C4-2B (cell line): ENCODE measurements at regions not wholly inside any gene's neighbourhood (a gene's known extent, or its start where the extent isn't known, plus 50 kb on each side); places are given as distances from the start of the nearest gene placed in this dataset.

Source experiments
- H3K27ac ChIP-seq: fragments of 450-650 bp; 2 replicates; pipeline ENCODE4 v1.5.1; 2017
- ZFX ChIP-seq: fragments of 450-650 bp; IDR thresholded peaks from 2 replicates; pipeline ENCODE4 v1.6.1; 2017
- TF ChIP-seq, protein P1 (sequence below): fragments of 450-650 bp; conservative IDR thresholded peaks from 2 replicates; pipeline ENCODE4 v1.5.1; 2017; ENCODE audit warnings: mild to moderate bottlenecking

DNA sequence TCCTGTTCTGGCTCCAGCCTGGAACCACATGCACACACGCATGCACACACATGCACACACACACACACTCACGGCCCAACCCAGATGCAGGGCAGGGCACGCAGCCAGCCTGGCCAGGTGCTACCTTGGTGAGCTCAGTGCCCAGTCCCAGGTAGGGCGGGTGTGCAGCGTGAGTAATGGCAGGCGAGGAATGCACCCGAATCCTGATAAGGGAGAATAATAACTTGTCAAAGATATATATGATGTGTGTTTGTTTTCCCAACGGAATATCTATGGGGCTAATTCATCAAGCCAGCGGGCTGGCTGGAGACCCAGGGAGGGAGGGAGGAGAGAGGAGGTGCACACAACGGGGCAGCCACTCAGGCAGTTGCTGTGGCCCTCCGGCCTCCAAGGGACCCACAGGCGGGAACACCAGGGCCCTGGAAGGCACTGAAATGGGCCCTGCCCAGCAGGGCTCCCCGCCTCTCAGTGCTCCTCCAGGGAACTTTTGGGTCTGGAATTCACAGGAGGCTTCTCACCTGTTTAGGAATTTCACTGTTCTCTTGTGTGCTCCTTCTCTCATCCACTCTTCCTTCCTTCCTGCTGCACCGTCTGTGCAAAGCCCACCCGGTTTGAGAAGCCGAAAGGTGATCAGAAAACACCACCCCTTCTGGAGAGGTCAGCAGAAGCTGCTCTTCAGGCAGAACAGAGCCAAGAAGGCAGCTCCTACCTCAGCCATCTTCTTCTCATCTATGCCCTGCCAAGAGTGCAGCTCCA is 79.0 kb downstream of the BUD13 start:
- no peak overlapping the region for H3K27ac ChIP-seq
- TF ChIP-seq, protein P1, sequence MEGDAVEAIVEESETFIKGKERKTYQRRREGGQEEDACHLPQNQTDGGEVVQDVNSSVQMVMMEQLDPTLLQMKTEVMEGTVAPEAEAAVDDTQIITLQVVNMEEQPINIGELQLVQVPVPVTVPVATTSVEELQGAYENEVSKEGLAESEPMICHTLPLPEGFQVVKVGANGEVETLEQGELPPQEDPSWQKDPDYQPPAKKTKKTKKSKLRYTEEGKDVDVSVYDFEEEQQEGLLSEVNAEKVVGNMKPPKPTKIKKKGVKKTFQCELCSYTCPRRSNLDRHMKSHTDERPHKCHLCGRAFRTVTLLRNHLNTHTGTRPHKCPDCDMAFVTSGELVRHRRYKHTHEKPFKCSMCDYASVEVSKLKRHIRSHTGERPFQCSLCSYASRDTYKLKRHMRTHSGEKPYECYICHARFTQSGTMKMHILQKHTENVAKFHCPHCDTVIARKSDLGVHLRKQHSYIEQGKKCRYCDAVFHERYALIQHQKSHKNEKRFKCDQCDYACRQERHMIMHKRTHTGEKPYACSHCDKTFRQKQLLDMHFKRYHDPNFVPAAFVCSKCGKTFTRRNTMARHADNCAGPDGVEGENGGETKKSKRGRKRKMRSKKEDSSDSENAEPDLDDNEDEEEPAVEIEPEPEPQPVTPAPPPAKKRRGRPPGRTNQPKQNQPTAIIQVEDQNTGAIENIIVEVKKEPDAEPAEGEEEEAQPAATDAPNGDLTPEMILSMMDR: no peak
- no peak for TF ChIP-seq ZFX

DNA sequence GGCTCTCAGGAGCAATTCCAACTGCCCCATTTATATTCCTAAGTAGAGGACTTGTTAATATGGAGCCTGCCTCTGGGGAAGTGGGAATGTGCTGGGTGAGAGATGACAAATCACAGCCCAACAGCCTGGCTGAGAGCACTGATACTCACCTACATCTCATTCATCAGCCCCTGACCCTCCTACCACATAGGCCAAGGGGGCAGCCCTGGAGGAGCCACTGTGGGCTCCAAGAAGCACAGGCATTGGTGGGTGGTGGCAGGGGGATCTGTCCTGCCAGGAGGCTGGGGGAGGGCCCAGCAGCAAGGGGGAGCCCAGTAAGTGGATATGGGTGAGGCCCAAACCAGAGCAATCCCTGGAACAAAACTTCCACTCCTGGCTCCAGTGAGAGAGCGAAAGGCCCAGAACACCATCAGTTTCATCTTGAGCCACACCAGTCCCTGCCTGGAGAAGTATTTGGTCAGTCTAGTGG is 79.7 kb downstream of the BUD13 start:
- no peak overlapping the region for H3K27ac ChIP-seq
- TF ChIP-seq, protein P1: no peak
- TF ChIP-seq ZFX: no peak

DNA sequence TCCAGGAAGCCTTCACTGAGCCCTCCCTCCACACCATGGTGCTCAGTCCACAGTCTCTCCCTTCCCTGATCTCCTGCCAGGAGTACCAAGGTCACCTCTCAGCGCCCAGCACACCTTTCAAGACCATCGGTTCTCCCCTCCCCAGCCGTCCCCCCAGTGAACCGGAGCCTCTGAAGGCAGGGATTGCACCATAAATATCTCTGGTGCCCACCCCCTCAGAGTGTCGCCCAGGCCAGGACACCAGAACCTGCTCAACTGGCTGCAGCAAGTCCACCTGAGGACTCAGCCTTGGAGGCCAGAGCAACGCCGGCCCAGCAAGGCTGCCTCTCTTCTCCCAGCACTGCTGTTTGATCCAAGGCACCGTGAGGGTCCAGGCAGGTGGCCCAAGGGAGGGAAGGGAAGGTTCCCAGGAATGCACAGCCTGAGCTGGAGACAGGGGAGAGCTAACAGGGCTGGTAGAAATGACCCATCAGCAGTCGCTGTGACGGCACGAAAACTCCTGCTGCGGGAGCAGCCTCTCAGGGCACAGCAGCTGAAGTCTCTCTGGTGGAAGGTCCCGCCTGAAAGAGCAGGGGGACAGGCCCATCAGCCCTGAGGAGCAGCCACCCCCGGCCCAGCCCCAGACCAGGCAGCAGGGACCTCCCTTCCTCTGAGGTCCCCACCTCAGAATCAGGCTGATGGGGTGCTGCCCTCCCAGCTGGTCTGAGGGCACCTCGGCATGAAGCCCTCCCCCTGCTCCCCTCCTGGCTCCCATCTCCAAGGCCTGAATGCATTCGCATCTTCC is 80.3 kb downstream of the BUD13 start:
- no peak overlapping the region for H3K27ac ChIP-seq

DNA sequence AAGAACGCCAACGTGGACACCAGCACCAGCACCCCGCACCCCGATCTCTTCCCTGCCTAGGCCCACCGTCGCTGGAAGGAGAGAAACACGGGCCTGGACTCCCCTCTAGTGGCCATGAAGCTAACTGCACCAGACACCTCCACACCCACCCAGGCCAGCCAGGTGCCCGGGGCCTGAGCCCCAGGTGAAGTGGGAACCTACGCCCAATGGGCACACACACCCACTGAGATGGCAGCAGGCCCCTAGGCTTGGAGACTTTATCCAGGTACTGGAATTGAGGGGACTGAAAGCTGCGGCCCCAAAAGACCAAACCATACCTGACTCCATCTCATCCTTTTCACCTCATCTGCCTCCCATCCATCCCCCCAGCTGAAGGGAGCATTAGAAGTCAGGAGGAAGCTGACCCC is 81.0 kb downstream of the BUD13 start:
- no peak overlapping the region for H3K27ac ChIP-seq
- TF ChIP-seq, protein P1: peak; percentile 93
- TF ChIP-seq ZFX: no peak

More for the DNA sequence above, 80.3 kb downstream of the BUD13 start:
- TF ChIP-seq, protein P1: no peak
- no peak for TF ChIP-seq ZFX

DNA sequence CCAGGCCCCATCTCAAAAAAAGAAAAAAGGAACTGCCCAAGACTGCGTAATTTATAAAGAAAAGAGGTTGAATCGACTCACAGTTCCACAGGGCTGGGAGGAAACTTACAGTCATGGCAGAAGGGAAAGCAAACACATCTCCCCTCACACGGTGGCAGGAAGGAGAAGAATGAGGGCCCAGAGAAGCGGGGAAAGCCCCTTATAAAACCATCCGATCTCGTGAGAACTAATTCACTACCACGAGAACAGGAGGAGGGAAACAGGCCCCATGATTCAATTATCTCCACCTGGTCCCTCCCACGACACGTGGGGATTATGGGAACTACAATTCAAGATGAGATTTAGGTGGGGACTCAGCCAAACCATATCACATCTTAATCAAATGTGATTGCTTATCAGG is 82.2 kb downstream of the BUD13 start:
- TF ChIP-seq ZFX: no peak
- TF ChIP-seq, protein P1: no peak
- H3K27ac ChIP-seq: no peak overlapping the region

DNA sequence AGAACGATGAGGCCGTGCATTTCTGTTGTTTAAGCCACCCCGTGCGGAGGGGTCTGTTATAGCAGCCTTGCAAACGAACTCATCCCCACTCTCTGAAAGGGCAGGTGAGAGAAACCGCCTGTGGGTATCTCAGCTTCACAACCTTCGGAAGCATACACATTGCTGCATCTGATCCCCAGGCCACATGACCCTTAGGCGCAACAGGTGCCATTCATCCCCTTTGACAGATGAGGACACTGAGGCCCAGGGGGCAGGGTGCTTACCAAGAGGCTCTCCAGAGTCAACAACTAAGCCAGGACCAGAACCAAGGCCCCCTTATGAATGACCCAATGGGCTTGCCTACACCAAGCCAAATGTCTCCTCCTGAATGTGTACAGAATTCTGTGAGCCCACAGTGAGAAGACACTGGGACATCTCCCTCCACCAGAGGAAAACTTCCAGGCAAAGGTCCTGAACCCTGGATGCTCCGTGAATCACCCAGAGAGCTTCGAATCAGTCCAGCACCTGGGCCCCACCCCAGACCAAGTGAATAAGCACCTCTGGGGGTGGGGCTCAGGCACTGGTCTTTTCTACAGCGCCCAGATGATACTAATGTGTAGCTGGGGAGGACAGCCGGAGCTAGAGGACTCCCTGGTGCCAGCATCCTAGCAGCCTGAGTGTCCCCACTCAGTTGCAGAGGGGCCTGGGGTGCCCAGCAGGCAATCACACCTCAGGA is 83.2 kb downstream of the BUD13 start:
- no peak overlapping the region for H3K27ac ChIP-seq
- no peak for TF ChIP-seq ZFX
- TF ChIP-seq, protein P1: no peak

DNA sequence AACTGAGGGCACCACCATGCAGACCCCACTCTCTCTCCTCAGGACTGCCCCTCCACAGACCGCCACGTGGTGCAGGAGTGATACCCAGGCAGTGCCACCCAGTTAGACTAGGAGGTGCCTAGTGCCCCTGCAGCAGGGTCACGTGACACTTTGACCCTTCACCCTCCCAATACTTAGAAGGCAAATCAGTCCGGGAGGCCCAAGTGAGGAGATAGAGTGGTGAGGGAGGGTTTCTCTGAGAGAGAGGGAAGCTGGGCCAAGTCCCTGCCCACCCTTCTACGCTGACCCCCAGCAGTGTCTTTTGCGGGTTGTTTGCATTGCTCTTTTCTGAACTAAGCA is 84.6 kb downstream of the BUD13 start:
- H3K27ac ChIP-seq: no peak overlapping the region
- no peak for TF ChIP-seq ZFX
- TF ChIP-seq, protein P1: no peak
